A673 (cell line): ENCODE measurements at regions not wholly inside any gene's neighbourhood (a gene's known extent, or its start where the extent isn't known, plus 50 kb on each side); places are given as distances from the start of the nearest gene placed in this dataset.

Experiments
- CTCF ChIP-seq: fragments of 300-800, 200-600 bp; sonication (generic); conservative IDR thresholded peaks from 2 replicates; pipeline ENCODE4 v1.5.1; 2017; ENCODE audit warnings: low read depth, mild to moderate bottlenecking, antibody characterized with exemption, low read length, moderate library complexity, mixed read lengths
- EZH2 ChIP-seq: fragments of 200-600 bp; sonication (generic); IDR thresholded peaks from 2 replicates; pipeline ENCODE4 v1.6.1; 2017; ENCODE audit warnings: borderline replicate concordance, low read depth, mild to moderate bottlenecking, mixed read lengths, antibody characterized with exemption, low read length; ENCODE audit not compliant: poor library complexity, severe bottlenecking

GRCh38 chr17:68698746-68699145 is 97.6 kb upstream of the FAM20A start:
- TF ChIP-seq CTCF, result no peak
- no peak for TF ChIP-seq EZH2
